ENCODE measurements at regions not wholly inside any gene's neighbourhood (a gene's known extent, or its start where the extent isn't known, plus 50 kb on each side); places are given as distances from the start of the nearest gene placed in this dataset.

DNA sequence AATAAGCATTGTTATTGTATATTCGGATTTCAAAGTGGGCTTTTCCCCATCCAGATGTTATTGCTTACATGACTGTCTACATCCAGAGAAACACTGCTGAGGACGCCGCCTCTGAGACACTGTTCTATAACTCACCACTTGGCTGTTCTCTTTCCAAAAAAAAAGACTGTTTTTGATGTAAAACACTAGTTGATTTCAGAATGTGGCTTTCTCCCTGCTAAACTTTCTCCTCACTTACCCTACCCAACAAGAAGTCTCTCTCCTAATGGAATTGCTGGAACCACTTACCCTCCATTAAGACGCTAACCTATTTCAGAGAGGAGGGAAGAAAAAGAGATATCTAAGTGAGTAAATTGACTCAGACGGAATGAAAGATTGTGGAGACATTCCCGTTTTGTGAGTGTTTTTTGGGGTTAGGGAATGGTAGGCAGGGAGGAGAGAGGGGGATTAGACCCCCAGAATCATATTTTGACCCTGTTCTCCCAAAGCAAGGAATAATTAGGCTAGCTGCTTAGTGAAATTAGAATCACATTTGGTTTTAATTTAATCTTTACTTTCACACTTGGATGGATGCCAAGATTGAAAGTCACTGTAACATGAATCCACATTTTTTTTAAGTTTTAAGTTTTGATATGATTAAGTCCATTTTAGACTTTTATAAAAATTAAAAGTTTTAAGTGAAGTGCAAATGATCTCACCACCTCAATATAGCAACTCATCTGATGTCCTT is 174.9 kb downstream of the CHIC2 start:
- CTCF ChIA-PET (ENCODE audit: low intra/inter-chr PET ratio, low total read pairs), result no interaction called here
- H3K79me2 ChIP-seq (ENCODE audit: insufficient read depth, low read length), result no peaks in the 10 kb centered on the region
- no TSS peak for BruUV-seq (replicated peaks)
- H3K9me3 ChIP-seq (ENCODE audit: low read length), result no peaks in the 10 kb centered on the region
- no peaks in the 10 kb centered on the region for H4K20me1 ChIP-seq (ENCODE audit: insufficient read depth, low read length)
- TF ChIP-seq, protein P1, sequence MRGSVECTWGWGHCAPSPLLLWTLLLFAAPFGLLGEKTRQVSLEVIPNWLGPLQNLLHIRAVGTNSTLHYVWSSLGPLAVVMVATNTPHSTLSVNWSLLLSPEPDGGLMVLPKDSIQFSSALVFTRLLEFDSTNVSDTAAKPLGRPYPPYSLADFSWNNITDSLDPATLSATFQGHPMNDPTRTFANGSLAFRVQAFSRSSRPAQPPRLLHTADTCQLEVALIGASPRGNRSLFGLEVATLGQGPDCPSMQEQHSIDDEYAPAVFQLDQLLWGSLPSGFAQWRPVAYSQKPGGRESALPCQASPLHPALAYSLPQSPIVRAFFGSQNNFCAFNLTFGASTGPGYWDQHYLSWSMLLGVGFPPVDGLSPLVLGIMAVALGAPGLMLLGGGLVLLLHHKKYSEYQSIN (CRISPR knock-in tag; IDR thresholded peaks at IDR 0.05; ENCODE audit: borderline replicate concordance), result no peak
- TF ChIP-seq, protein P2, sequence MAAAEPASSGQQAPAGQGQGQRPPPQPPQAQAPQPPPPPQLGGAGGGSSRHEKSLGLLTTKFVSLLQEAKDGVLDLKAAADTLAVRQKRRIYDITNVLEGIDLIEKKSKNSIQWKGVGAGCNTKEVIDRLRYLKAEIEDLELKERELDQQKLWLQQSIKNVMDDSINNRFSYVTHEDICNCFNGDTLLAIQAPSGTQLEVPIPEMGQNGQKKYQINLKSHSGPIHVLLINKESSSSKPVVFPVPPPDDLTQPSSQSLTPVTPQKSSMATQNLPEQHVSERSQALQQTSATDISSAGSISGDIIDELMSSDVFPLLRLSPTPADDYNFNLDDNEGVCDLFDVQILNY (CRISPR knock-in tag; conservative IDR thresholded peaks at IDR 0.05), result no peak
- TF ChIP-seq FOXA1 (IDR thresholded peaks at IDR 0.05) (no peak), FOXA1 (CRISPR knock-in tag; IDR thresholded peaks at IDR 0.05) (no peak), GABPB1 (CRISPR knock-in tag; IDR thresholded peaks at IDR 0.05) (no peak), PCBP1 (IDR thresholded peaks at IDR 0.05; ENCODE audit: borderline replicate concordance, low read depth, low read length) (no peak), ZNF33A (CRISPR knock-in tag; IDR thresholded peaks at IDR 0.05; ENCODE audit: borderline replicate concordance) (no peak), ZNF207 (IDR thresholded peaks at IDR 0.05; ENCODE audit: borderline replicate concordance) (no peak), AKAP8 (CRISPR knock-in tag; IDR thresholded peaks at IDR 0.05) (no peak), ZNF850 (CRISPR knock-in tag; conservative IDR thresholded peaks at IDR 0.05) (no peak), ZNF747 (CRISPR knock-in tag; IDR thresholded peaks at IDR 0.05; ENCODE audit: borderline replicate concordance) (no peak), ZNF678 (CRISPR knock-in tag; IDR thresholded peaks at IDR 0.05) (no peak)
- TF ChIP-seq, protein P3, sequence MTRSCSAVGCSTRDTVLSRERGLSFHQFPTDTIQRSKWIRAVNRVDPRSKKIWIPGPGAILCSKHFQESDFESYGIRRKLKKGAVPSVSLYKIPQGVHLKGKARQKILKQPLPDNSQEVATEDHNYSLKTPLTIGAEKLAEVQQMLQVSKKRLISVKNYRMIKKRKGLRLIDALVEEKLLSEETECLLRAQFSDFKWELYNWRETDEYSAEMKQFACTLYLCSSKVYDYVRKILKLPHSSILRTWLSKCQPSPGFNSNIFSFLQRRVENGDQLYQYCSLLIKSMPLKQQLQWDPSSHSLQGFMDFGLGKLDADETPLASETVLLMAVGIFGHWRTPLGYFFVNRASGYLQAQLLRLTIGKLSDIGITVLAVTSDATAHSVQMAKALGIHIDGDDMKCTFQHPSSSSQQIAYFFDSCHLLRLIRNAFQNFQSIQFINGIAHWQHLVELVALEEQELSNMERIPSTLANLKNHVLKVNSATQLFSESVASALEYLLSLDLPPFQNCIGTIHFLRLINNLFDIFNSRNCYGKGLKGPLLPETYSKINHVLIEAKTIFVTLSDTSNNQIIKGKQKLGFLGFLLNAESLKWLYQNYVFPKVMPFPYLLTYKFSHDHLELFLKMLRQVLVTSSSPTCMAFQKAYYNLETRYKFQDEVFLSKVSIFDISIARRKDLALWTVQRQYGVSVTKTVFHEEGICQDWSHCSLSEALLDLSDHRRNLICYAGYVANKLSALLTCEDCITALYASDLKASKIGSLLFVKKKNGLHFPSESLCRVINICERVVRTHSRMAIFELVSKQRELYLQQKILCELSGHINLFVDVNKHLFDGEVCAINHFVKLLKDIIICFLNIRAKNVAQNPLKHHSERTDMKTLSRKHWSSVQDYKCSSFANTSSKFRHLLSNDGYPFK (CRISPR knock-in tag; IDR thresholded peaks at IDR 0.05; ENCODE audit: borderline replicate concordance), result no peak
- TF ChIP-seq, protein P4, sequence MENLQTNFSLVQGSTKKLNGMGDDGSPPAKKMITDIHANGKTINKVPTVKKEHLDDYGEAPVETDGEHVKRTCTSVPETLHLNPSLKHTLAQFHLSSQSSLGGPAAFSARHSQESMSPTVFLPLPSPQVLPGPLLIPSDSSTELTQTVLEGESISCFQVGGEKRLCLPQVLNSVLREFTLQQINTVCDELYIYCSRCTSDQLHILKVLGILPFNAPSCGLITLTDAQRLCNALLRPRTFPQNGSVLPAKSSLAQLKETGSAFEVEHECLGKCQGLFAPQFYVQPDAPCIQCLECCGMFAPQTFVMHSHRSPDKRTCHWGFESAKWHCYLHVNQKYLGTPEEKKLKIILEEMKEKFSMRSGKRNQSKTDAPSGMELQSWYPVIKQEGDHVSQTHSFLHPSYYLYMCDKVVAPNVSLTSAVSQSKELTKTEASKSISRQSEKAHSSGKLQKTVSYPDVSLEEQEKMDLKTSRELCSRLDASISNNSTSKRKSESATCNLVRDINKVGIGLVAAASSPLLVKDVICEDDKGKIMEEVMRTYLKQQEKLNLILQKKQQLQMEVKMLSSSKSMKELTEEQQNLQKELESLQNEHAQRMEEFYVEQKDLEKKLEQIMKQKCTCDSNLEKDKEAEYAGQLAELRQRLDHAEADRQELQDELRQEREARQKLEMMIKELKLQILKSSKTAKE (CRISPR knock-in tag; IDR thresholded peaks at IDR 0.05; ENCODE audit: borderline replicate concordance), result no peak
- POLR2A ChIA-PET, result no interaction called here
- no peak for DNase-seq (ENCODE audit: low spot score)
- H3K4me2 ChIP-seq (ENCODE audit: low read depth, low read length), result no peak overlapping the region
- in situ Hi-C loops (cut with HindIII; ENCODE audit: extremely low pct_ligation_motif_present, low pct_unique_long_range_greater_than_20kb) (no loop called here), intact Hi-C loops (cut with micrococcal nuclease; ENCODE audit: unreplicated experiment) (no loop called here)
- WGBS (ENCODE audit: low lambda C conversion rate), result 39% methylated on average over 6 of the region's 6 CpGs
- no peak for FAIRE-seq
- no peak overlapping the region for H3K27ac ChIP-seq (ENCODE audit: extremely low read length, insufficient read depth, low read length)
- no peaks in the 10 kb centered on the region for H3K36me3 ChIP-seq (replicated peaks in 1 of 2; ENCODE audit: control insufficient read depth in 1 of 2, insufficient read depth in 2 of 2, low read length in 2 of 2)
- H3K27me3 ChIP-seq (ENCODE audit: control insufficient read depth in 1 of 2, insufficient read depth in 2 of 2, low read length in 2 of 2), result peaks cover 0 to 2% of the 10 kb centered on the region in 2 experiments; a peak in 2 of 5 replicates
- peaks cover 14% of the 10 kb centered on the region; the same call in 1 of the 2 replicates for H3K4me1 ChIP-seq (ENCODE audit: insufficient read depth, low read length)
- H3K9ac ChIP-seq (ENCODE audit: insufficient read depth, low read depth, low read length), result no peak overlapping the region
- ATAC-seq, result no peak
- no peak overlapping the region for H3K4me3 ChIP-seq (replicated peaks in 1 of 3; ENCODE audit: insufficient read depth in 1 of 3, low read depth in 2 of 3, low read length in 3 of 3)
- no peak overlapping the region for H2AFZ ChIP-seq (ENCODE audit: low read length)
